Peyer's patch (tissue), 4 donors: ENCODE measurements at regions not wholly inside any gene's neighbourhood (a gene's known extent, or its start where the extent isn't known, plus 50 kb on each side); places are given as distances from the start of the nearest gene placed in this dataset.

Experiments used
- POLR2A ChIP-seq, 2 donors: fragments of 450-650 bp; IDR thresholded peaks; one replicate each; pipeline ENCODE4 v1.5.1; 2017; ENCODE audit warnings: antibody characterized with exemption in 2 of 2, mild to moderate bottlenecking in 2 of 2, moderate library complexity in 2 of 2
- TF ChIP-seq, protein P1 (sequence below), 6 experiments: fragments of 450-650 bp in 4 of 6; fragments of 200-600 bp in 2 of 6; sonication (generic) in 1 of 6; IDR thresholded peaks; one replicate each; pipeline ENCODE4 v1.5.1; 2017 to 2019; ENCODE audit warnings: antibody characterized with exemption in 6 of 6, mild to moderate bottlenecking in 3 of 6, moderate library complexity in 1 of 6

DNA sequence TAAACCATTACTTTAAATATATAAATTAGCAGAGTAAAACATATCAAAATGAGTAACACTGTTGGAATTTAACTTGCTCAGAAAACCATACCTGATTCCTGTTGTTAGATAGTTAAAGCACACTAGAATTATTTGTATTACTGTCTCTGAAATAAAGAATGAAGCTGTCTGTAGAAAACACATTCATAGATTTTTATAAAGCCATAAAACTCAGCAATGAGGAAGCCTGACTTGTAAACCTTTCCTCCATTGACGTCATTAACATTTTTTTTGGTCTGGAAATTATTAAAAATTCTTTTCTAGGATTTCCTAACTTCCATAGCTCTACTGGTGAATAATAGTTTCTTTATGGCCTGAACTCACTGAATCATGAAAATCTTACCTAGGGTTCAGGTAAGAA, 147.6 kb downstream of the BRMS1L start:
- TF ChIP-seq, protein P1, sequence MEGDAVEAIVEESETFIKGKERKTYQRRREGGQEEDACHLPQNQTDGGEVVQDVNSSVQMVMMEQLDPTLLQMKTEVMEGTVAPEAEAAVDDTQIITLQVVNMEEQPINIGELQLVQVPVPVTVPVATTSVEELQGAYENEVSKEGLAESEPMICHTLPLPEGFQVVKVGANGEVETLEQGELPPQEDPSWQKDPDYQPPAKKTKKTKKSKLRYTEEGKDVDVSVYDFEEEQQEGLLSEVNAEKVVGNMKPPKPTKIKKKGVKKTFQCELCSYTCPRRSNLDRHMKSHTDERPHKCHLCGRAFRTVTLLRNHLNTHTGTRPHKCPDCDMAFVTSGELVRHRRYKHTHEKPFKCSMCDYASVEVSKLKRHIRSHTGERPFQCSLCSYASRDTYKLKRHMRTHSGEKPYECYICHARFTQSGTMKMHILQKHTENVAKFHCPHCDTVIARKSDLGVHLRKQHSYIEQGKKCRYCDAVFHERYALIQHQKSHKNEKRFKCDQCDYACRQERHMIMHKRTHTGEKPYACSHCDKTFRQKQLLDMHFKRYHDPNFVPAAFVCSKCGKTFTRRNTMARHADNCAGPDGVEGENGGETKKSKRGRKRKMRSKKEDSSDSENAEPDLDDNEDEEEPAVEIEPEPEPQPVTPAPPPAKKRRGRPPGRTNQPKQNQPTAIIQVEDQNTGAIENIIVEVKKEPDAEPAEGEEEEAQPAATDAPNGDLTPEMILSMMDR (IDR thresholded peaks at IDR 0.05), result no peak
- TF ChIP-seq POLR2A (IDR thresholded peaks at IDR 0.05), result no peak
